HL-60 (cell line): ENCODE measurements at regions not wholly inside any gene's neighbourhood (a gene's known extent, or its start where the extent isn't known, plus 50 kb on each side); places are given as distances from the start of the nearest gene placed in this dataset.

Source experiments
- DNase-seq, 2 experiments: peaks; one replicate each; pipeline ENCODE4 v3.0.0-alpha.2; 2010 to 2020; ENCODE audit warnings: low read depth in 1 of 2, low spot score in 1 of 2
- H3K27ac ChIP-seq: fragments of 250-450 bp; sonication (Bioruptor Pico); replicated peaks from 2 replicates; pipeline ENCODE4 v1.5.1; 2020; ENCODE audit warnings: mild to moderate bottlenecking, moderate library complexity
- H3K27me3 ChIP-seq: fragments of 250-450 bp; sonication (Bioruptor Pico); 2 replicates; pipeline ENCODE4 v1.5.1; 2021; ENCODE audit warnings: mild to moderate bottlenecking, moderate library complexity; ENCODE audit not compliant: insufficient read depth, poor library complexity, severe bottlenecking
- H3K4me3 ChIP-seq: replicated peaks from 2 replicates; pipeline ENCODE4 v1.5.1; 2011; ENCODE audit warnings: mild to moderate bottlenecking, control low read depth, low read length; ENCODE audit not compliant: insufficient read depth
- GABPA ChIP-seq: IDR thresholded peaks from 2 replicates; pipeline ENCODE4 v1.6.1; 2012; ENCODE audit warnings: low read depth
- POLR2AphosphoS5 ChIP-seq: IDR thresholded peaks from 2 replicates; pipeline ENCODE4 v1.6.1; 2012; ENCODE audit warnings: low read depth
- SPI1 ChIP-seq: IDR thresholded peaks from 2 replicates; pipeline ENCODE4 v1.6.1; 2012; ENCODE audit warnings: low read depth, mild to moderate bottlenecking, borderline replicate concordance
- TF ChIP-seq, protein P1 (sequence below): IDR thresholded peaks from 2 replicates; pipeline ENCODE4 v1.6.1; 2012; ENCODE audit warnings: low read depth; ENCODE audit not compliant: insufficient replicate concordance
- TF ChIP-seq, protein P2 (sequence below): IDR thresholded peaks from one replicate; pipeline ENCODE4 v1.5.1; 2011; ENCODE audit warnings: low read length, control low read depth, inconsistent platforms; ENCODE audit not compliant: insufficient read depth

DNA sequence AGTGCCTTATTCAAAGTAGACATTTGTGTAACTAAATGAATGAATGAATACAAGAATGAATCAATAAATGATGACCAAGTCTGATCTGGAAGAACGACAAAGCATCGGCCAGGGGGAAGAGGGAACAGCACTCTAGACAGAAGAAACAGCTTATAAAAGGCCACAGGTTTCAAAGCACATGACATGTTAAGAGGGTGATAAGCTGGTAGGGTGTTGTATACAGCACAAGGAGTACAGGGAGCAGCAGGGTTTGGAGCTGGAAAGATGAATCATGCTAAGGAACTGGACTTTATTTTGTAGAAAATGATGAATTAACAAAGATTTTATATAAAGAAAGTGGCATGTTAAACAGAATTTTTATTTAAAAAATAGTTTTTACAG lies 302.5 kb downstream of the NUAK1 start:
- no peak overlapping the region for H3K27ac ChIP-seq
- no peaks in the 10 kb centered on the region for H3K27me3 ChIP-seq

DNA sequence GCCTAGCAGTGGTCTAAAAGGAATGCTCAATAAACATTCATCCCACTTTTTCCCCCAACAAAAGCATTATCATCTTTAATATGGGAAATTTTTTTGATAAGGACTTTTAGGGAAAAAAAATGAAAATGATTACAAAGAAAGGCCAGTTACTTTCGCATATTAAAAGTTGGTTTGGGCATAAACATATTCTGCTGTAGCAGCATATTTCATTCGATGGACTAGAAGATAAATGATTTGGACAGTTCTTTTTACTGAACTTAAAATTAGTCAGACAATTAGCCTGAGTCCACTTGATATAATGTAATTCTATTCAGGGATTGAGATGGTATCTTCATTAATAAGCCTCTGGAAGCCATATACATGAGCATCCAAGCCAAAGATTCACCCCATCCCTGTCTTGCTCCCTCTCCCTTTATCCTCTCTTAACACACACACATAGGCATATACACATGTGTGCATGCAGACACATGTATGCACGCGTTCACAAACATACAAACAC lies 299.1 kb downstream of the NUAK1 start:
- Histone ChIP-seq H3K4me3 (no peak overlapping the region), H3K27ac (no peak overlapping the region), H3K27me3 (peaks cover 2% of the 10 kb centered on the region)
- DNase-seq: no peak
- TF ChIP-seq POLR2AphosphoS5 (no peak), SPI1 (no peak), GABPA (no peak)
- TF ChIP-seq, protein P1, sequence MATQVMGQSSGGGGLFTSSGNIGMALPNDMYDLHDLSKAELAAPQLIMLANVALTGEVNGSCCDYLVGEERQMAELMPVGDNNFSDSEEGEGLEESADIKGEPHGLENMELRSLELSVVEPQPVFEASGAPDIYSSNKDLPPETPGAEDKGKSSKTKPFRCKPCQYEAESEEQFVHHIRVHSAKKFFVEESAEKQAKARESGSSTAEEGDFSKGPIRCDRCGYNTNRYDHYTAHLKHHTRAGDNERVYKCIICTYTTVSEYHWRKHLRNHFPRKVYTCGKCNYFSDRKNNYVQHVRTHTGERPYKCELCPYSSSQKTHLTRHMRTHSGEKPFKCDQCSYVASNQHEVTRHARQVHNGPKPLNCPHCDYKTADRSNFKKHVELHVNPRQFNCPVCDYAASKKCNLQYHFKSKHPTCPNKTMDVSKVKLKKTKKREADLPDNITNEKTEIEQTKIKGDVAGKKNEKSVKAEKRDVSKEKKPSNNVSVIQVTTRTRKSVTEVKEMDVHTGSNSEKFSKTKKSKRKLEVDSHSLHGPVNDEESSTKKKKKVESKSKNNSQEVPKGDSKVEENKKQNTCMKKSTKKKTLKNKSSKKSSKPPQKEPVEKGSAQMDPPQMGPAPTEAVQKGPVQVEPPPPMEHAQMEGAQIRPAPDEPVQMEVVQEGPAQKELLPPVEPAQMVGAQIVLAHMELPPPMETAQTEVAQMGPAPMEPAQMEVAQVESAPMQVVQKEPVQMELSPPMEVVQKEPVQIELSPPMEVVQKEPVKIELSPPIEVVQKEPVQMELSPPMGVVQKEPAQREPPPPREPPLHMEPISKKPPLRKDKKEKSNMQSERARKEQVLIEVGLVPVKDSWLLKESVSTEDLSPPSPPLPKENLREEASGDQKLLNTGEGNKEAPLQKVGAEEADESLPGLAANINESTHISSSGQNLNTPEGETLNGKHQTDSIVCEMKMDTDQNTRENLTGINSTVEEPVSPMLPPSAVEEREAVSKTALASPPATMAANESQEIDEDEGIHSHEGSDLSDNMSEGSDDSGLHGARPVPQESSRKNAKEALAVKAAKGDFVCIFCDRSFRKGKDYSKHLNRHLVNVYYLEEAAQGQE: no peak
- TF ChIP-seq, protein P2, sequence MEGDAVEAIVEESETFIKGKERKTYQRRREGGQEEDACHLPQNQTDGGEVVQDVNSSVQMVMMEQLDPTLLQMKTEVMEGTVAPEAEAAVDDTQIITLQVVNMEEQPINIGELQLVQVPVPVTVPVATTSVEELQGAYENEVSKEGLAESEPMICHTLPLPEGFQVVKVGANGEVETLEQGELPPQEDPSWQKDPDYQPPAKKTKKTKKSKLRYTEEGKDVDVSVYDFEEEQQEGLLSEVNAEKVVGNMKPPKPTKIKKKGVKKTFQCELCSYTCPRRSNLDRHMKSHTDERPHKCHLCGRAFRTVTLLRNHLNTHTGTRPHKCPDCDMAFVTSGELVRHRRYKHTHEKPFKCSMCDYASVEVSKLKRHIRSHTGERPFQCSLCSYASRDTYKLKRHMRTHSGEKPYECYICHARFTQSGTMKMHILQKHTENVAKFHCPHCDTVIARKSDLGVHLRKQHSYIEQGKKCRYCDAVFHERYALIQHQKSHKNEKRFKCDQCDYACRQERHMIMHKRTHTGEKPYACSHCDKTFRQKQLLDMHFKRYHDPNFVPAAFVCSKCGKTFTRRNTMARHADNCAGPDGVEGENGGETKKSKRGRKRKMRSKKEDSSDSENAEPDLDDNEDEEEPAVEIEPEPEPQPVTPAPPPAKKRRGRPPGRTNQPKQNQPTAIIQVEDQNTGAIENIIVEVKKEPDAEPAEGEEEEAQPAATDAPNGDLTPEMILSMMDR: no peak

More for the DNA sequence above, 302.5 kb downstream of the NUAK1 start:
- H3K4me3 ChIP-seq: no peak overlapping the region
- TF ChIP-seq, protein P2: no peak
- TF ChIP-seq, protein P1: no peak
- TF ChIP-seq GABPA (no peak), POLR2AphosphoS5 (no peak), SPI1 (no peak)
- DNase-seq: no peak

DNA sequence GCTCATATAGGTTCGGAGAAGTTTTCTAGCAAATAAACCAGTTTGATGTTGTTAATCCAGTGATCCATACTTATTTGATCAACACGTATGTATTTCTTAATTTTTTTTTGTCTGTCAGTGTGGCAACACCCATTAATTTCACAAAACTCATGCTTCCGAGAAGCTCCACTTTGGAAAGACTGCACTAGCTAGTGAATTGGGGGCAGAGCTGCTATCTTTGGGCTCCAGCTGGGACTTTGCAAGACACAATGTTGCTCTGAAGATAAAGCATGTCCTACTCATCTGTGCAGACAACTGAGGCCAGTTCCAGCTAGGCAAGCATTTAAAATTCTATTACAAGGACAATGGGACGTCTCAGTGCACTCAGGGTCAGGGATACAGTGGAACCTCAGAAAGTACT lies 298.4 kb downstream of the NUAK1 start:
- TF ChIP-seq GABPA (no peak), POLR2AphosphoS5 (no peak), SPI1 (no peak)
- TF ChIP-seq, protein P1: no peak
- TF ChIP-seq, protein P2: no peak
- Histone ChIP-seq H3K27ac (no peak overlapping the region), H3K27me3 (peaks cover 2% of the 10 kb centered on the region), H3K4me3 (no peak overlapping the region)
- DNase-seq: no peak
